A172 (cell line): ENCODE measurements at regions not wholly inside any gene's neighbourhood (a gene's known extent, or its start where the extent isn't known, plus 50 kb on each side); places are given as distances from the start of the nearest gene placed in this dataset.

Experiments used
- DNase-seq: peaks from one replicate; pipeline ENCODE4 v3.0.0-alpha.2; 2015; ENCODE audit warnings: low spot score

DNA sequence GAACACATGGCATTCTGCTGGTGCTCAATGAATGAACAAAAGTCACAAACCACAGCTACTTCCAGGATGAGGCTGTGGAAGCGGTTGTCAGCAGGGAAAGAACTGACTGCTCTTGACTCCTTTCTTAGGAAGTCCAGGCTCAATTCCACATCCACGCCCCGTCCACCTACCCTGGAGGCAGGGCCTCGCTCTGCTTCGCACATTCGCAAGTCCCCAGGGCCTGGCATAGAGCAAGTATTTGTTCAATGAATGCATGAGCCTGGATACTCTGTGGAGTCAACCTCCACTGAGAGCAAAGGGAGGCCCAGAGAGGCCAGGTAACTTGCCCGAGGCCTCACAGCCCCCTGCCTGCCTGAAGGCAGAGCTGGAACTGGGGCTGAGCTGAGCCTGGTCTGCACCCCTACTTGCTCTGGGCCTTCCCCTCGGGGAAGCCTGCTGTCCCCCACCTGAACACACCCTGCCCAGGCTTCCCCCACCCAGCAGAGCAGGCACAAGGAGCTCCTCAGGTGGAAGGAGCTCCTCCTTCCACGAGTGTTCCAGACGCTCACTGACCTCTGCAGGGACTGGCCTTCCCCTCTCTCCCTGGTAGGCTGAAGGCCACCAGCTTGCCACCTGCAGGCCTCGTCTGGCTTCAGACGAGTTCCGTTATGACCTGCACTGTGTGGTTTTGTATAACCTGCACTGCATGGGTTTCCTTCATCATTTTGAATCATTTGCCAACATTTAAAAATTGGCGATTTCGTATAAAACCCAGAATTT, 119.3 kb upstream of the PTPN1 start:
- no peak for DNase-seq

GRCh38 chr20:50391444-50392137, 118.6 kb upstream of the PTPN1 start:
- DNase-seq = no peak

- no peak for DNase-seq
Measured at GRCh38 chr20:50392138-50392866, 117.9 kb upstream of the PTPN1 start.

DNA sequence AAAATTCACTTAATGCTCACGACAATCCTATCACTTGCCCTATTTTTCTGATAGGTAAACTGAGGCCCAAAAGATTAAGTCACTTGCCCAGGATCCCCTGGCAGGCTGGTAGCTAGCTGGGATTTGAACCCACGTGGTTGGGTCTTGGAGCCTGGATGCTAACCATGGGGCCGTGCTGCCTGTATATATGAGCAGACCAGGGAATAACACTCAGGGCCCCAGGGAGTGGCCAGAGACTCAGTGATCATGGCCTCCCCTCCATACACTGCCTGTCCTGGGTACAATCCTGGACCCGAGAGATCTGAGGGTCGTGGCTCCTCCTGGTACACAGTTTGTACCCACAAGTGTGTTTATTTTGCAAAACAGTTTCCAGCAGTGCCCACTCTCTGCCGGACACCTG, 116.9 kb upstream of the PTPN1 start:
- DNase-seq = no peak

DNA sequence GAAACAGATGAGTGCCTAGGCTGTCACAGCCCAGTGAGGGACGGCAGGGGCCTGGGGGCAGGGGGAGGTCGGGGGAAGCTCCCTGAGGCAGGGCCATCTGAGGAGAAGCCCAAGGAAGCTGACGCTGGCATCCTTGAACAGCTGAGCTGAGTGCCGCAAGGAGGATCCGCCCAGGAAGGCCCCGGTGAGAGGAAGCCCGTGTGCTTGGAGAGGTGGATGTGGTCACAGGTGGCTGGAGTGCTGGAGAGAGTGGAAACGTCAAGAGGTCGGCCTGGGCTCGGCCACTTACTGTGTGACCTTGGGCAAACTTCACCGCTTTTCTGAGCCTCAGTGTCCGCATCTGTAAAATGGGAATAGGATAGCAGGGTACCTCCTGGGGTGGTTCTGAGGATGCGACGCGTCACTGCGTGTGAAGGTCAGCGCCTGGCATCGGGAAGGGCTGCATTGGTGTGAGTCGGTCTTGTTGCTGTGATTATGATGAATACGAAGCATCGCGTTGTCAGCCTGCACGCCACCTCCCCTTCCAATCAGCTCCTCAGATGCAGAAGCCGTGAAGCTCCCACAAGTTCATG, 116.1 kb upstream of the PTPN1 start:
- no peak for DNase-seq

- no peak for DNase-seq
Measured at GRCh38 chr20:50394569-50394968, 115.6 kb upstream of the PTPN1 start.

GRCh38 chr20:50395251-50395729, 114.9 kb upstream of the PTPN1 start:
- DNase-seq = peak; percentile 53

DNA sequence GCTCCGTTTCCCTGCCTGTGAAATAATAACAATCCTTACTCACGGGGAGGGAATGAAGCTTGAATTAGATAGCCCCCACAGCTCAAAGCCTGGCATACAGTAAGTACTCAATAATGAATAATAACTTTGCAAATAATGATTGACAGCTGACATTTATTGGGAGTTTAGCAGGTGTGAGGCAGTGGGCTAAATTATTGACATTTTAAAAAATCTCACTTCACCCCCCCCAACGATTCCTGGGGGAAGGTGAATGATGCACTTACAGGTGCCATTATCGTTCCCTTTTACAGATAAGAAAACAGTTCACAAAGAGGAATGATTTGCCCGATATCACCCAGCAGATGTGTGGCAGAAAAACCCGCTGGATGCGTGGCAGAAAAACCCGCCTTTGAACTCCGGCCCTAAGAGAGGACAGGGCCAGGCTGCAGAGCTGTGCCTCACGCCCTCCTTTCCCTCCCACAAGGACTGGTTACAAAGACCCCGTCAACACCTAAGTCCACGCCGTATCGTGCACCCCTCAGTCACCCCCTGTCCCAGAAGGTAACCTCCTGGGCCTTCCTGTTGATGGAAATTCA, 114.2 kb upstream of the PTPN1 start:
- no peak for DNase-seq

GRCh38 chr20:50396623-50397022, 113.6 kb upstream of the PTPN1 start:
- DNase-seq = no peak

- no peak for DNase-seq
Measured at GRCh38 chr20:50397058-50397457, 113.1 kb upstream of the PTPN1 start.

- DNase-seq = no peak
Measured at GRCh38 chr20:50398064-50398463, 112.1 kb upstream of the PTPN1 start.

DNA sequence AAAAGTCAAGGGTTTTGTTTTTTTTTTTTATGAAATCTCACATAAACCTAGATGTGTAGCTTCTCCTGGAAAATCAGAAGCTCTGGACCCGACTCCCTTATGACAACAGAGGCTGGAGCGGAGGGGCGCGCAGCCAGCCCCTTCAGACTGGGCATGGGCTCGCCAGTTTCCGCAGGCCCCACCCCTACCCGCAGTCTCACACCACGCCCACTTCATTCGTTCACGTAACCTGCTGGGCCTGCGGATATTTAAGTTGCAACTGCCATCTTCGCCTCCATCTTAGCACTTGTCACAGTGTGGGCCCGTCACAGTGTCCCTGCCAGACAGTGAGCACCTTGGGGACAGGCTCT, 111.7 kb upstream of the PTPN1 start:
- no peak for DNase-seq

GRCh38 chr20:50398821-50399554, 111.2 kb upstream of the PTPN1 start:
- DNase-seq = no peak

GRCh38 chr20:50399555-50399916, 110.6 kb upstream of the PTPN1 start:
- DNase-seq = no peak

DNA sequence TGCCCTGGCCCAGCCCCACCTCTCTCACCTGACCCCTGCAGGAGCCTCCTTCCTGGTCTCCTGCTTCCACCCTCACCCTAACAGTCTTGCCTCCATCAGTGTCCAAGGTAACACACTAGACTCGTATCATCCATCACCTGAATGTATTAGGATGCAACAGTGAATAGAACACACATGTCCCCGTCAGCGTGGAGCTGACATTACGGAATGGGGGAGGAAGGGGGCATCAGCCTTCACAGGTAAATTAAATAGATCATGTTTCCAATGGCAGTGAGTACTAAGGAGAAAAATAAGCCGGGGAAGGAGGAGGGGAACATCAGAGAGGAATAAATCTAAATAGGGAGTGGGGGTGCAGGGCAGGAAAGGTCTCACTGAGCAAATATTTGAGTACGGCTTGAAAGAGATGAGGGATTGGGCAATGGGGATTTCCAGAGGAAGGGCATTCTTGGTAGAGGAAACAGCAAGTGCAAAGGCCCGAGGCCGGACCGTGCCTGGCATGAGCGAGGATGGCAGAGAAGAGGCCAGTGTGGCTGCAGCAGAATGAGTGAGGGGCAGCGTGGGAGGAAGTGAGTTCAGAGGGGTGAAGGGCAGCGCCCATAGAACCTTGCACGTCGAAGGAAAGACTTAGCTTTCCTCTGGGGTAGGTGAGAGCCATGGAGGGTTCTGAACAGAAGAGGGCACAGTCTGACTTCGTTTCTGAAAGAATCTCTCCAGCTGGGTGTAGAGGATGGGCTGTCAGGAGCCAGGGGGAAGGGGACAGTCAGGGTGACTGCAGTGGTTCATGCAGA, 110.1 kb upstream of the PTPN1 start:
- DNase-seq = peak; percentile 44

DNA sequence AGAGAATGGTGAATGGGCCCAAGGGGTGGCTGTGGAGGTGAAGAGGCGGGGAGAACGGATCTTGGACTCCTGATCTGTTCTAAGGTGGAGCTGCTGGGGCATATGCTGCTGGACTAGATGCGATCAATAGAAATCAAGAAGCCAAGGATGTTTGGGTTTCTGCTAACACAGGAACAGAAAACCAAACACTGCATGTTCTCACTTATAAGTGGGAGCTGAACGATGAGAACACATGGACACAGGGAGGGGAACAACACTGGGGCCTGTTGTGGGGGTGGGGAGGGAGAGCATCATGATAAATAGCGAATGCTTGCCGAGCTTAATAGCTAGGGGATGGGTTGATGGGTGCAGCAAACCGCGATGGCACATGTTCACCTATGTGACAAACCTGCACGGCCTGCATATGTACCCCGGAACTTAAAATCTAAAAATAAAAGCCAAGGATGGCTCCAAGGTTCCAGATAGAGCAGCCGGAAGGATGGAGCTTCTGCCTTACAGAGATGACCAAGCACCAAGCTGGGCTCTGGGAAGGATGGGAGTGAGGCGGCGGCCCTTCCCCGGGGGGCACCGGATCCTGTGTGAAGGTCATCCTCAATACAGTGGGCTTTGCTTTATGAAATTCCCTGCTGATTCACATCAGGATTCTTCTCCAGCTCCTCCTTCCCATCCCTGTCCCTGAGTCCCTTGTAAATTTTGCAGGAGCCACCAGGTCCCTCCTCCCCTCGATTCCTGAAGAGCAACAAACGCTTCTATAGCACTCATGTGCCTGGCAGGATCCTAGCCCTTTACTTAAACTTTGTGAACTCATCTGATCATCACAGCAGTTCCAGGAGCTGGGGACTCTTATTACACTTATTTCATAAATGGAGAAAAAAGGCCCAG, 109.2 kb upstream of the PTPN1 start:
- no peak for DNase-seq

DNA sequence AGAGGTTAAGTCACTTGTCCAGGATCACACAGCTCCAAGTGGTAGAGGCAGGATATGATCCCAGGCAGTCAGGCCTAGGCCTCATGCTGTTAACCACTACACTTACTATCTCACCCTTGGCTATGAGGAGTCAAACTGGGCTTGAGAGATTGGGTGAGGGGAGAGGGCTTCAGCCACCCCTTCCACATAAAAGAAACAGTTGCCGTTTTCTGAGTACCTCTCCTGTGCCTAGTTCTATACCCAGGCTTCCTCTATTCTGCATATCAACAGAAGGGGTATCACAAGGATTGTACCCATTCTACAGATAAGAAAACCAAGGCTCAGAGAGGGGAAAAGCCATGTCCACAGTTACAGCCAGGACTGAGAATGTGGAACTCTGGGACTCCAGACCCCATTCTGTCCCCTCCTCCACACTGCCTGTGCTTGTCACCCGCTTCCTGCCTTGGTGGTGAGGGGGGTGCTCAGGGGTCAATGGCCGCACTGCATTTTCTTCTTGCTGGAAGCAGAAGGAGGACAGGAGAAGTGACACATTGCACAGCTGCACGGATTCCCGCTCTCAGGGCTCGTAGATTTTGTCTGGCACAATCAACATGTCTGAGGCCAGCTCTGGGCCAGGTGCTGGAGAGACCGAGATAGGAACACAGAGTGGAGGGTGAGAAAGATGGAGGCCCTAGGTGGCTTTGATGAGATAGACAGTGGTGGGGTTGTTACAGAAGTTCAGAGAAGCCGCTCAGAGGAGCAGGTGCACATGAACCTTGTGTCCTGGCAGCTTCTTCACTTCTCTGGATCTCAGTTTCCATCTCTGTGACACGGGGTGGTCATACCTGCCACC, 108.4 kb upstream of the PTPN1 start:
- DNase-seq = no peak

DNA sequence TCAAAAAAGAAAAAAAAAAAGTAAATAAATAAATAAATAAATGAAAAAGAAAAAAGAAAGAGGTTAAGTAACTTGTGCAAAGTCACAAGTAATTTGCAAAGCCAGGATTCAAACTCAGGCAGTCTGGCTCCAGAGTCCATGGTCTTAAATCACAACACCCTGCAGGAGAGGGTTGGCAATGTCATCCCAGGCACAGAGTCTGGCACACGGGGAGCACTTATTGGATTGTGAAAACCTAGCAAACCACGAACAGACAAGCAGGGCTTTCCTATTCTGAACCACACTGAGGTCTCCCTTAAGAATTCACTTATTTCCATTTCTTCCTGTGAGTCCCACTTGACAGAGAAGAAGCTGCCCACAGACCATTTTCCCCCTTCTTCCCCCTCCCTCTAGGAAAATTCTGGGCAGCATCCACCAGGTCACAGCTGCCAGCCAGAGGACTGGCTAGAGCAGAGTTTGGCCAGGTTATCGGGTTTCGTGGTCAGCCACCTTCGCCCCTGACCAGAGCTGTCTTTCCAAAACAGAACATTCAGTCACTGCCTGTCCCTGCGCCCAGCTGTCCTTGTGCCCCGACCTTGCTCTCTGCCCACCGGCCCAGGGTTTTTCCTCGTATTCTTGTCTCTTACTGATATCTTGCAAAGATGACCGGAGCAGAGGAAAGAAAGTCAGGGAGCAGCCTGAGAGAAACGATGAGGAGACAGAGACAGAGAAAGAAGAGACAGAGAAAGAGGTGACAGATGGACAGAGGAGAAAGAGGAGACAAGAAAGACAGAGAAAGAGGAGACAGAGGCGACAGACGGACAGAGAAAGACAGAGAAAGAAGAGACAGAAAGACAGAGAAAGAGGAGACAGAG, 106.4 kb upstream of the PTPN1 start:
- no peak for DNase-seq
